Aorta (tissue), 5 donors: ENCODE measurements at regions not wholly inside any gene's neighbourhood (a gene's known extent, or its start where the extent isn't known, plus 50 kb on each side); places are given as distances from the start of the nearest gene placed in this dataset.
"Not testable (repeated sequence)": the region's sequence is repeated elsewhere in the genome, so short reads cannot be mapped to it uniquely, and the experiment has no call there.

Experiments
- ATAC-seq: fragments of 200-7000 bp; cut with Tn5 transposase; one replicate; pipeline ENCODE4 v1.9.1; 2022; ENCODE audit warnings: moderate library complexity; ENCODE audit not compliant: low FRiP score
- DNase-seq, 2 donors: peaks; one replicate each; pipeline ENCODE4 v3.0.0-alpha.2; 2020
- H3K27ac ChIP-seq, 2 donors: one replicate each; pipeline ENCODE4 v1.5.1; 2013; ENCODE audit warnings: low read length in 2 of 2, mild to moderate bottlenecking in 2 of 2, moderate library complexity in 2 of 2, control low read depth in 1 of 2, inconsistent platforms in 1 of 2, low read depth in 1 of 2
- H3K27me3 ChIP-seq, 2 donors: one replicate each; pipeline ENCODE4 v1.6.1; 2013; ENCODE audit warnings: control low read depth in 1 of 2, low read length in 1 of 2, mild to moderate bottlenecking in 1 of 2, moderate library complexity in 1 of 2; ENCODE audit not compliant: insufficient read depth in 2 of 2, control insufficient read depth in 1 of 2
- H3K36me3 ChIP-seq, 2 donors: one replicate each; pipeline ENCODE4 v1.6.1; 2013; ENCODE audit warnings: control low read depth in 1 of 2, low read length in 1 of 2, mild to moderate bottlenecking in 1 of 2; ENCODE audit not compliant: insufficient read depth in 2 of 2, control insufficient read depth in 1 of 2
- H3K4me1 ChIP-seq, 2 donors: one replicate each; pipeline ENCODE4 v1.6.1; 2013; ENCODE audit warnings: low read length in 2 of 2, control low read depth in 1 of 2, mild to moderate bottlenecking in 1 of 2, moderate library complexity in 1 of 2; ENCODE audit not compliant: insufficient read depth in 2 of 2, control insufficient read depth in 1 of 2
- H3K4me3 ChIP-seq, 2 donors: one replicate each; pipeline ENCODE4 v1.5.1; 2013; ENCODE audit warnings: low read length in 2 of 2, control low read depth in 1 of 2, mild to moderate bottlenecking in 1 of 2
- H3K9me3 ChIP-seq: one replicate; pipeline ENCODE4 v1.6.1; 2013; ENCODE audit warnings: mild to moderate bottlenecking, low read length; ENCODE audit not compliant: control insufficient read depth
- WGBS, 2 donors: extraction: QIAGEN DNeasy Blood & Tissue Kit; methylation state at CpG; one replicate each; pipeline ENCODE4 v1.1.7; 2013; 5-methylcytosine and 5-hydroxymethylcytosine counted together
- intact Hi-C, 2 donors: fragments of 100-400 bp; cut with DNase I; formaldehyde crosslinking; loops; one replicate each; pipeline versions ENCODE4 v1.14.2 to v1.15.0; 2022
- donor health status: healthy with polysubstance abuse.
- donor health status: Bipolar disorder and iron deficiency.
- donor health status: DM: no; HTN: no; CAD: no.
- donor health status: DM: no; HTN: no; CAD: no.
- donor health status: DM: yes; HTN: yes; CAD: no.

GRCh38 chr3:145313751-145314150 is 847.2 kb downstream of the PLOD2 start:
- Histone ChIP-seq H3K4me3 (no peak overlapping the region), H3K4me1 (no peaks in the 10 kb centered on the region), H3K9me3 (no peaks in the 10 kb centered on the region), H3K27ac (no peak overlapping the region), H3K36me3 (no peaks in the 10 kb centered on the region), H3K27me3 (no peaks in the 10 kb centered on the region)
- no peak for ATAC-seq
- intact Hi-C loops, result no loop called here
- DNase-seq, result no peak
- 81 to 96% methylated on average over 2 of the region's 2 CpGs for WGBS, 2 donors

- H3K27ac ChIP-seq, H3K36me3 ChIP-seq, H3K27me3 ChIP-seq, DNase-seq, H3K4me1 ChIP-seq, H3K9me3 ChIP-seq, ATAC-seq, intact Hi-C loops, H3K4me3 ChIP-seq: not testable (repeated sequence)
- 72 to 75% methylated on average over 4 of the region's 4 CpGs for WGBS, 2 donors
Observed at GRCh38 chr3:145316253-145316652, 844.7 kb downstream of the PLOD2 start.

GRCh38 chr3:145326666-145327065 is 834.3 kb downstream of the PLOD2 start:
- WGBS, 2 donors, result 59 to 65% methylated on average over 1 of the region's 1 CpG
- intact Hi-C loops, result no loop called here
- H3K4me3 ChIP-seq, result no peak overlapping the region

GRCh38 chr3:145333427-145333826 is 827.6 kb downstream of the PLOD2 start:
- intact Hi-C loops, H3K27ac ChIP-seq, H3K27me3 ChIP-seq, ATAC-seq, H3K9me3 ChIP-seq, H3K36me3 ChIP-seq, H3K4me3 ChIP-seq, H3K4me1 ChIP-seq: not testable (repeated sequence)
- WGBS, 2 donors, result 93 to 98% methylated on average over 24 to 31 of the region's 31 CpGs
- peak in 1 of 2 donors; percentile 29 for DNase-seq

More at GRCh38 chr3:145326666-145327065, 834.3 kb downstream of the PLOD2 start:
- ATAC-seq (no peak), DNase-seq (no peak)
- H3K27me3 ChIP-seq, result no peaks in the 10 kb centered on the region
- H3K36me3 ChIP-seq, result no peaks in the 10 kb centered on the region
- H3K27ac ChIP-seq, result no peak overlapping the region
- H3K9me3 ChIP-seq, result no peaks in the 10 kb centered on the region
- H3K4me1 ChIP-seq, result no peaks in the 10 kb centered on the region

- Histone ChIP-seq H3K4me1 (no peaks in the 10 kb centered on the region), H3K27ac (no peak overlapping the region), H3K9me3 (no peaks in the 10 kb centered on the region), H3K36me3 (no peaks in the 10 kb centered on the region), H3K27me3 (no peaks in the 10 kb centered on the region), H3K4me3 (no peak overlapping the region)
- DNase-seq (no peak), ATAC-seq (no peak)
- intact Hi-C loops, result no loop called here
- WGBS, 2 donors, result 88 to 89% methylated on average over 13 of the region's 13 CpGs
Observed at GRCh38 chr3:145333931-145334330, 827.1 kb downstream of the PLOD2 start.

- DNase-seq (no peak), ATAC-seq (no peak)
- WGBS, 2 donors, result 88% methylated on average over 4 of the region's 4 CpGs
- intact Hi-C loops, result no loop called here
- H3K27ac ChIP-seq, result no peak overlapping the region
- peaks cover 6% of the 10 kb centered on the region for H3K9me3 ChIP-seq
- no peaks in the 10 kb centered on the region for H3K36me3 ChIP-seq
- no peak overlapping the region for H3K4me3 ChIP-seq
- no peaks in the 10 kb centered on the region for H3K27me3 ChIP-seq
- no peaks in the 10 kb centered on the region for H3K4me1 ChIP-seq
Observed at GRCh38 chr3:145355206-145355605, 805.8 kb downstream of the PLOD2 start.

GRCh38 chr3:145357453-145357852 is 803.5 kb downstream of the PLOD2 start:
- intact Hi-C loops, result no loop called here

GRCh38 chr3:145359040-145359439 is 801.9 kb downstream of the PLOD2 start:
- Histone ChIP-seq H3K4me1 (no peaks in the 10 kb centered on the region), H3K27ac (no peak overlapping the region), H3K36me3 (no peaks in the 10 kb centered on the region), H3K27me3 (no peaks in the 10 kb centered on the region), H3K4me3 (no peak overlapping the region), H3K9me3 (peaks cover 6% of the 10 kb centered on the region)
- 61 to 70% methylated on average over 1 of the region's 1 CpG for WGBS, 2 donors
- intact Hi-C loops, result no loop called here
- ATAC-seq, result no peak
- no peak for DNase-seq

More at GRCh38 chr3:145357453-145357852, 803.5 kb downstream of the PLOD2 start:
- no peak for DNase-seq
- Histone ChIP-seq H3K36me3 (no peaks in the 10 kb centered on the region), H3K27ac (no peak overlapping the region), H3K9me3 (peaks cover 6% of the 10 kb centered on the region), H3K27me3 (no peaks in the 10 kb centered on the region), H3K4me3 (no peak overlapping the region), H3K4me1 (no peaks in the 10 kb centered on the region)
- WGBS, 2 donors, result 83 to 86% methylated on average over 5 of the region's 5 CpGs
- no peak for ATAC-seq

GRCh38 chr3:145368748-145369147 is 792.2 kb downstream of the PLOD2 start:
- no peaks in the 10 kb centered on the region for H3K36me3 ChIP-seq
- DNase-seq (no peak), ATAC-seq (no peak)
- no peaks in the 10 kb centered on the region for H3K4me1 ChIP-seq
- no peak overlapping the region for H3K4me3 ChIP-seq
- intact Hi-C loops, result no loop called here
- no peaks in the 10 kb centered on the region for H3K27me3 ChIP-seq
- no peak overlapping the region for H3K27ac ChIP-seq
- WGBS, 2 donors, result 91 to 94% methylated on average over 2 of the region's 2 CpGs
- H3K9me3 ChIP-seq, result no peaks in the 10 kb centered on the region
